LNCAP (cell line): ENCODE measurements at regions not wholly inside any gene's neighbourhood (a gene's known extent, or its start where the extent isn't known, plus 50 kb on each side); places are given as distances from the start of the nearest gene placed in this dataset.

Source experiments
- CTCF ChIP-seq: fragments of 450-650 bp; IDR thresholded peaks from 2 replicates; pipeline ENCODE4 v1.5.1; 2017; ENCODE audit warnings: mild to moderate bottlenecking

- TF ChIP-seq CTCF = no peak
These were observed 116.3 kb upstream of the ANKRD55 start for GRCh38 chr5:56349461-56349860.

GRCh38 chr5:56346741-56347535 lies 113.8 kb upstream of the ANKRD55 start:
- TF ChIP-seq CTCF = no peak

GRCh38 chr5:56346044-56346710 lies 113.0 kb upstream of the ANKRD55 start:
- no peak for TF ChIP-seq CTCF

GRCh38 chr5:56345352-56345751 lies 112.2 kb upstream of the ANKRD55 start:
- no peak for TF ChIP-seq CTCF

- no peak for TF ChIP-seq CTCF
These were observed 111.5 kb upstream of the ANKRD55 start for GRCh38 chr5:56344594-56344993.

DNA sequence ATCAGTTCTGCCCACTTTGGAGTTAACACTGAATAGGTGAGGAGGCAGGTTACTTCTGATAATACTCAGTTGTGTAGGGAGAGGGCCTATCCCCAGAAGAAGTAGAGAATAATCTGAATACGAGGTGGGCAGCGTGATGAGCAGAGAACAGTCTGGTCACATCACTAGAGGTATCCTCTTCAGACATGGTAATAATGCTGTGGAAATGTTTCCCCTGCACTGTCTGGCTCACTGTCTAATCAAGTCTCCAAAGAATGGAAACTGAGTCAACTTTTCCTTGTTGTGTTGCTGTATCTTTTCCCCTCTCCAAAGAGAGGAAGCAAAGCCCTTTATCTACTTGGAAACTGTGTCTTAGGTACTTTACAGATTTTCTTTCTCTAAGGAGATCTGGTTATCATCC lies 110.9 kb upstream of the ANKRD55 start:
- no peak for TF ChIP-seq CTCF

GRCh38 chr5:56342616-56343015 lies 109.5 kb upstream of the ANKRD55 start:
- TF ChIP-seq CTCF = no peak
